Posterior cingulate gyrus (tissue), 11 donors: ENCODE measurements at regions not wholly inside any gene's neighbourhood (a gene's known extent, or its start where the extent isn't known, plus 50 kb on each side); places are given as distances from the start of the nearest gene placed in this dataset.

Experiments
- DNase-seq, 10 donors: peaks; one replicate each; pipeline versions ENCODE4 v3.0.0 to v3.0.0-alpha.2; 2020 to 2021; ENCODE audit warnings: mixed read lengths in 3 of 10
- intact Hi-C: fragments of 100-400 bp; cut with DNase I; formaldehyde crosslinking; loops from one replicate; pipeline ENCODE4 v1.15.1; 2023

GRCh38 chr11:70811915-70812314 lies 413.6 kb downstream of the CTTN start:
- peak in 2 of 10 donors; percentile 31 to 52 for DNase-seq
- intact Hi-C loops: no loop called here

- intact Hi-C loops: no loop called here
- DNase-seq: peak in 3 of 10 donors; percentile 26 to 71 (median 40)
Observed at GRCh38 chr11:70812472-70812871, 414.1 kb downstream of the CTTN start.

GRCh38 chr11:70813651-70814050 lies 415.3 kb downstream of the CTTN start:
- peak in 2 of 10 donors; percentile 54 to 66 for DNase-seq
- intact Hi-C loops: no loop called here

- DNase-seq: peak in 2 of 10 donors; percentile 59 to 72
- intact Hi-C loops: no loop called here
Observed at GRCh38 chr11:70815485-70815832, 417.1 kb downstream of the CTTN start.

- DNase-seq: peak in 2 of 10 donors; percentile 50 to 59
- intact Hi-C loops: no loop called here
Observed at GRCh38 chr11:70816156-70816678, 417.9 kb downstream of the CTTN start.

GRCh38 chr11:70818351-70818750 lies 420.0 kb downstream of the CTTN start:
- intact Hi-C loops: no loop called here
- no peak for DNase-seq

GRCh38 chr11:70819022-70819421 lies 420.7 kb downstream of the CTTN start:
- DNase-seq: no peak
- intact Hi-C loops: no loop called here

- no peak for DNase-seq
- intact Hi-C loops: no loop called here
Observed at GRCh38 chr11:70820311-70820710, 422.0 kb downstream of the CTTN start.

- intact Hi-C loops: no loop called here
- no peak for DNase-seq
Observed at GRCh38 chr11:70820712-70821111, 422.4 kb downstream of the CTTN start.

GRCh38 chr11:70823771-70824170 lies 425.4 kb downstream of the CTTN start:
- no peak for DNase-seq
- intact Hi-C loops: no loop called here

- no peak for DNase-seq
- intact Hi-C loops: no loop called here
Observed at GRCh38 chr11:70824605-70825245, 426.4 kb downstream of the CTTN start.

GRCh38 chr11:70825893-70826540 lies 426.4 kb downstream of the SHANK2 start:
- DNase-seq: peak in 1 of 10 donors; percentile 33
- intact Hi-C loops: no loop called here

- peak in 9 of 10 donors; percentile 21 to 94 (median 76) for DNase-seq
- intact Hi-C loops: no loop called here
Observed at GRCh38 chr11:70826541-70827335, 425.6 kb downstream of the SHANK2 start.

- peak in 7 of 10 donors; percentile 22 to 91 (median 40) for DNase-seq
- intact Hi-C loops: no loop called here
Observed at GRCh38 chr11:70828593-70829082, 423.7 kb downstream of the SHANK2 start.

- no peak for DNase-seq
- intact Hi-C loops: no loop called here
Observed at GRCh38 chr11:70829134-70829885, 423.1 kb downstream of the SHANK2 start.

GRCh38 chr11:70829886-70830272 lies 422.5 kb downstream of the SHANK2 start:
- DNase-seq: no peak
- intact Hi-C loops: no loop called here

GRCh38 chr11:70833011-70833410 lies 419.4 kb downstream of the SHANK2 start:
- DNase-seq: peak in 1 of 10 donors; percentile 64
- intact Hi-C loops: no loop called here

- intact Hi-C loops: no loop called here
Observed at GRCh38 chr11:70833554-70833953, 418.8 kb downstream of the SHANK2 start.

GRCh38 chr11:70834277-70834940 lies 418.0 kb downstream of the SHANK2 start:
- DNase-seq: peak in 2 of 10 donors; percentile 41 to 50
- intact Hi-C loops: no loop called here

More at GRCh38 chr11:70833554-70833953, 418.8 kb downstream of the SHANK2 start:
- DNase-seq: peak in 2 of 10 donors; percentile 29 to 46
